Adipocyte (in vitro differentiated cells): ENCODE measurements at regions not wholly inside any gene's neighbourhood (a gene's known extent, or its start where the extent isn't known, plus 50 kb on each side); places are given as distances from the start of the nearest gene placed in this dataset.

ENCODE experiments used
- DNase-seq: peaks from one replicate; pipeline ENCODE4 v3.0.0-alpha.2; 2015; ENCODE audit warnings: low read depth
- H3K27me3 ChIP-seq: replicated peaks from 2 replicates; pipeline ENCODE4 v1.7.0; 2013; ENCODE audit warnings: mild to moderate bottlenecking, low read length, moderate library complexity; ENCODE audit not compliant: control insufficient read depth, insufficient read depth
- H3K36me3 ChIP-seq: 2 replicates; pipeline ENCODE4 v1.7.0; 2013; ENCODE audit warnings: low read length, mild to moderate bottlenecking, moderate library complexity; ENCODE audit not compliant: control insufficient read depth, insufficient read depth, severe bottlenecking
- H3K4me1 ChIP-seq: 2 replicates; pipeline ENCODE4 v1.7.0; 2013; ENCODE audit warnings: mild to moderate bottlenecking, low read length, moderate library complexity; ENCODE audit not compliant: control insufficient read depth, insufficient read depth
- H3K4me3 ChIP-seq: 2 replicates; pipeline ENCODE4 v1.7.0; 2013; ENCODE audit warnings: mild to moderate bottlenecking, low read length, moderate library complexity
- H3K9ac ChIP-seq: 2 replicates; pipeline ENCODE4 v1.7.0; 2013; ENCODE audit warnings: mild to moderate bottlenecking, low read length, moderate library complexity
- H3K9me3 ChIP-seq: 2 replicates; pipeline ENCODE4 v1.7.0; 2013; ENCODE audit warnings: mild to moderate bottlenecking, low read length, moderate library complexity; ENCODE audit not compliant: control insufficient read depth

- H3K4me3 ChIP-seq: no peak overlapping the region
- no peak for DNase-seq
- no peaks in the 10 kb centered on the region for H3K36me3 ChIP-seq
- H3K9ac ChIP-seq: no peak overlapping the region
- H3K4me1 ChIP-seq: no peaks in the 10 kb centered on the region
- peaks cover 17% of the 10 kb centered on the region for H3K9me3 ChIP-seq
- peaks cover 34% of the 10 kb centered on the region for H3K27me3 ChIP-seq
Observed at GRCh38 chr2:129902731-129903585, 76.5 kb upstream of the RAB6C start.

GRCh38 chr2:129903586-129904425 is 75.7 kb upstream of the RAB6C start:
- Histone ChIP-seq H3K36me3 (no peaks in the 10 kb centered on the region), H3K9me3 (peaks cover 11% of the 10 kb centered on the region), H3K4me1 (no peaks in the 10 kb centered on the region), H3K9ac (no peak overlapping the region), H3K4me3 (no peak overlapping the region), H3K27me3 (peaks cover 33% of the 10 kb centered on the region)
- DNase-seq: no peak

- Histone ChIP-seq H3K36me3 (no peaks in the 10 kb centered on the region), H3K27me3 (peaks cover 37% of the 10 kb centered on the region), H3K9ac (no peak overlapping the region), H3K9me3 (peaks cover 4% of the 10 kb centered on the region), H3K4me1 (no peaks in the 10 kb centered on the region), H3K4me3 (no peak overlapping the region)
- DNase-seq: no peak
Observed at GRCh38 chr2:129904532-129905446, 74.7 kb upstream of the RAB6C start.

DNA sequence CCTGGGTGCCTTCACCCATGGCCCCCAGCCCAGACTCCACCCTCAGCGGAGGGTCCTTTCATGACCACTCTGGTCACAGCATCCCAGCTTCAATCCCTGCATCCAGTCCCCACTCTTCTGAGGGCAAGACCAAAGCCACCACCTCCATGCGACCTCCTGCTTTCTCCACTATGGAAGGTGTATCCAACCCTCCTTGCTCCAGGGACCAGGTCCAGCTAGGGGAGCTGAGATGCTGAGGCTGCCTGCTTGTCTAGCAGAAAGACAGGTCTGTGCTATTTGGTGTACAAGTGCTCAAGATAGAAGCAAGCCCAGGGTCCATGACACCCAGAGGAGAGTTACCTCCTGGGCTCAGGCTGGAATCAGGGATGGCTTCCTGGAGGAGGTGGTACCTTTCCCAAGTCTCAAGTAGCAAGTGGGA is 73.8 kb upstream of the RAB6C start:
- DNase-seq: no peak
- peaks cover 45% of the 10 kb centered on the region for H3K27me3 ChIP-seq
- H3K4me1 ChIP-seq: no peaks in the 10 kb centered on the region
- H3K36me3 ChIP-seq: no peaks in the 10 kb centered on the region
- no peak overlapping the region for H3K9ac ChIP-seq
- H3K4me3 ChIP-seq: no peak overlapping the region
- peaks cover 3% of the 10 kb centered on the region for H3K9me3 ChIP-seq

- Histone ChIP-seq H3K4me3 (no peak overlapping the region), H3K4me1 (no peaks in the 10 kb centered on the region), H3K9me3 (peaks cover 3% of the 10 kb centered on the region), H3K9ac (no peak overlapping the region), H3K36me3 (no peaks in the 10 kb centered on the region), H3K27me3 (peaks cover 48% of the 10 kb centered on the region)
- DNase-seq: no peak
Observed at GRCh38 chr2:129906139-129906860, 73.2 kb upstream of the RAB6C start.

- DNase-seq: no peak
- Histone ChIP-seq H3K4me3 (no peak overlapping the region), H3K4me1 (no peaks in the 10 kb centered on the region), H3K9ac (no peak overlapping the region), H3K27me3 (peaks cover 51% of the 10 kb centered on the region), H3K9me3 (peaks cover under 1% of the 10 kb centered on the region), H3K36me3 (no peaks in the 10 kb centered on the region)
Observed at GRCh38 chr2:129906861-129907235, 72.6 kb upstream of the RAB6C start.

- Histone ChIP-seq H3K27me3 (peaks cover 56% of the 10 kb centered on the region), H3K36me3 (no peaks in the 10 kb centered on the region), H3K4me1 (no peaks in the 10 kb centered on the region), H3K9ac (no peak overlapping the region), H3K4me3 (no peak overlapping the region), H3K9me3 (no peaks in the 10 kb centered on the region)
- no peak for DNase-seq
Observed at GRCh38 chr2:129907256-129907998, 72.0 kb upstream of the RAB6C start.

DNA sequence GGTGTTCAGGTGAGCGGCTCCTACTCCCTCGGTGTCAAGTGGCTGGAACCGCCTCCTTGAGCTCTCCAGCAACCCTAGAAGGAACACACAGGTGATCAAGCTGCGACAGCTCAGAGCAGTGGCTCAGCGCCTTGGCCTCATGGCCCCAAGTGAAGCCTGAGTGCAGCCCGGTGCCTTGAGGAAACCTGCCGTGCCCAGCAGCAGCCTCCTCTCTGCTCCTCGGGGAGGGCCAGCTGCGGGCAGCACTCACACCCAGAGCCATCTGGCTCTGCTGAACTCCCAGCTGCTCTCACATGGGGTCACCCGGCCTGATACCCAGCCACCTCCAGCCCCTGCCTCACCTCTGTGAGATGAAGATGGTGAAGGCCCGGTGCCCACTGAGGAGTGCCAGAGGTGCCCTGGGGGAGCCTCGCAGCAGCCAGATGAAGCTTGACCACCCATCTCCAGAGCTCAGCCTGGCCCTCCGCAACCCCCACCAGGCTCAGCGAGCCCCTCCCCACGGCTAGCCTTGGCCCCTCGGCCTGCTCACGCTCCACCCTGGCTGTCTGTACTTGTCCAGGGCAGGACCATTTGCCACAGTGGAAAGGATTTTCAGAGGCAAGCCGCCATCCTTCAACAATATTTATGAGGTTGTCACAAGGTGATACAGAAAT is 70.6 kb upstream of the RAB6C start:
- H3K9ac ChIP-seq: no peak overlapping the region
- H3K36me3 ChIP-seq: no peaks in the 10 kb centered on the region
- DNase-seq: no peak
- H3K4me3 ChIP-seq: no peak overlapping the region
- peaks cover 3% of the 10 kb centered on the region for H3K4me1 ChIP-seq
- no peaks in the 10 kb centered on the region for H3K9me3 ChIP-seq
- peaks cover 58% of the 10 kb centered on the region for H3K27me3 ChIP-seq

GRCh38 chr2:129909651-129910418 is 69.6 kb upstream of the RAB6C start:
- Histone ChIP-seq H3K4me3 (no peak overlapping the region), H3K27me3 (peaks cover 63% of the 10 kb centered on the region), H3K9ac (no peak overlapping the region), H3K4me1 (peaks cover 3% of the 10 kb centered on the region), H3K36me3 (no peaks in the 10 kb centered on the region), H3K9me3 (no peaks in the 10 kb centered on the region)
- no peak for DNase-seq
